Progenitor cell of endocrine pancreas (in vitro differentiated cells): ENCODE measurements at regions not wholly inside any gene's neighbourhood (a gene's known extent, or its start where the extent isn't known, plus 50 kb on each side); places are given as distances from the start of the nearest gene placed in this dataset.

ENCODE experiments used
- DNase-seq: peaks from one replicate; pipeline ENCODE4 v3.0.0; 2021; ENCODE audit warnings: low spot score; ENCODE audit not compliant: unreplicated experiment
- H3K27ac Mint-ChIP-seq: 2 replicates; pipeline ENCODE4 v1.8.0; 2021; ENCODE audit warnings: mild to moderate bottlenecking, moderate library complexity, mixed read lengths
- H3K27me3 Mint-ChIP-seq: 2 replicates; pipeline ENCODE4 v1.8.0; 2021; ENCODE audit warnings: mixed read lengths
- H3K36me3 Mint-ChIP-seq: 2 replicates; pipeline ENCODE4 v1.8.0; 2022; ENCODE audit warnings: mixed read lengths; ENCODE audit not compliant: insufficient read depth
- H3K4me1 Mint-ChIP-seq: 2 replicates; pipeline ENCODE4 v1.8.0; 2021; ENCODE audit warnings: low read depth, mixed read lengths
- H3K4me3 Mint-ChIP-seq: 2 replicates; pipeline ENCODE4 v1.8.0; 2021; ENCODE audit warnings: low read depth, mild to moderate bottlenecking, moderate library complexity, mixed read lengths
- H3K9me3 Mint-ChIP-seq: 2 replicates; pipeline ENCODE4 v1.8.0; 2021; ENCODE audit warnings: low read depth, mixed read lengths
- CTCF ChIP-seq: fragments of 200-600 bp; sonication (generic); IDR thresholded peaks from one replicate; pipeline ENCODE4 v1.5.0; 2021; ENCODE audit warnings: antibody characterized with exemption, mild to moderate bottlenecking; ENCODE audit not compliant: unreplicated experiment

DNA sequence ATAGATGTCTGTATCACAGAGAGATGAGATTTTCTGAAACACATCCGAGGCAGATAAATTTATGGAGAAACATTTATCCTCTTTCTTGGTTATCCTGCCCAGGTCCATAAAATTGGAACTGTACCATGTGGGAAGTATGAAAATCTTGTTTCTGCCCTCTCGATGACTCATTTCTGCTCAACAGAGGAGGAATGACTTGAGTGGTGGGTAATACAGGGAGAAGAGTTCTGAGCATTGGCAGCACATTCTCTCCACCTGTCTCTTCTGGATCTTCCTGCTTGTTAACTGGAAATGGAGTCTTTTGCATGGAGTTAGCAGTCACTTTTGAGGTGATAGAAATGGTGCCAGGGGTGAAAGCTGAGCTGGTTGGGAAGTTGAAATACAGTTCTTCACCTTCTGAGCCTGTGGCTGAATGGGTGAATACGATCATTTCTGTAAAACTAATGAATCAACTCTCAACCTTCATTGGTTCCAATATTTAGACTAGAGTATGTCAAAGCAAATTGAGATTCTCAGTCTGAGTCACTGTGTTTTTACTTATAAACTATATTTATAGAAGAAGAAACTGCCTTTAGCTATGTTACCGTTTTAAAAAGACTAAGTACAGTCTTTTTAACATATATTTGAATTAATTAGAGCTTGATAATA, 945.5 kb downstream of the SORCS3 start:
- no peak for TF ChIP-seq CTCF
- no peaks in the 10 kb centered on the region for H3K36me3 Mint-ChIP-seq
- H3K27ac Mint-ChIP-seq = no peak overlapping the region
- no peaks in the 10 kb centered on the region for H3K27me3 Mint-ChIP-seq
- H3K4me3 Mint-ChIP-seq = no peak overlapping the region
- no peak for DNase-seq
- peaks cover 3% of the 10 kb centered on the region for H3K4me1 Mint-ChIP-seq
- no peaks in the 10 kb centered on the region for H3K9me3 Mint-ChIP-seq

DNA sequence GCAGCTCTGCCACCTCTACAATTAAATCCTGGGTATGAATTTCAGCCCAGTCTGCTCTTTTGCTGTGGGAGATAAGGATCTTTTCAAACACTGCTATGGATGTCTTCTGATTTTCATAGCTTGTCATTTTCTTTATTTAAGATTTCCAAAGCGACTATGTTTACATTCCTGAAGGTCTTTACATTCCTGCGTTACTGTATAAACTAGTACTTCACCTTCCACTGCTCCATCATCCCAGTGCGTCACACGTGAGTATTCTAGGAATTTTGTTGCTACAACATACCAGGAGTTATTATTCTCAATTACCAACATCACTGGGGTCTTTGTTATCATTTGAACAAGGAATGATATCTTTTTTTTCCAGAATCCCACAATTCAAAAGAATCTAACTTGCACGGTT, 944.7 kb downstream of the SORCS3 start:
- no peaks in the 10 kb centered on the region for H3K36me3 Mint-ChIP-seq
- TF ChIP-seq CTCF = no peak

DNA sequence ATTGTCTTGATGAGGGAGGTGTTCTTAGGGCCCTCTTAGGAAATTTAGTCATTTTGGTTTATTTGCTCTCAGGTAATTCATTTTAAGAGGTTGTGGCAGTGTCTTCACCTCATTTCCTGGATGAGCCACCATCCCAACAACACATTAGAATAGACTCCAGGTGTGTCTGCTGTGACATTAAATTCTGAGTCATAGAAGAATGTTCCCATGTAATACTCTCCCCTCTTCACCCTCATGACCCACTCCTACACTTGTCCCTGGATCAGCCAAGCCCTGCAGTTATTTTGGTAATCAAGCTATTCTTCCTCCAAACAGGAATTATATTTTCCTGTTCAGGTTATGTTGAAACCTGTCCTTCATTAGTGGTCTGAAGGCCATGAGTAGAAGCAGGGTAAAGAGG, 944.1 kb downstream of the SORCS3 start:
- Mint-ChIP-seq H3K27ac (no peak overlapping the region), H3K4me1 (no peaks in the 10 kb centered on the region), H3K36me3 (no peaks in the 10 kb centered on the region), H3K27me3 (no peaks in the 10 kb centered on the region), H3K4me3 (no peak overlapping the region), H3K9me3 (no peaks in the 10 kb centered on the region)
- no peak for DNase-seq
- no peak for TF ChIP-seq CTCF

More for the DNA sequence above, 944.7 kb downstream of the SORCS3 start:
- H3K4me3 Mint-ChIP-seq = no peak overlapping the region
- no peak for DNase-seq
- no peaks in the 10 kb centered on the region for H3K4me1 Mint-ChIP-seq
- H3K9me3 Mint-ChIP-seq = no peaks in the 10 kb centered on the region
- H3K27ac Mint-ChIP-seq = no peak overlapping the region
- H3K27me3 Mint-ChIP-seq = no peaks in the 10 kb centered on the region

- Mint-ChIP-seq H3K4me1 (no peaks in the 10 kb centered on the region), H3K4me3 (no peak overlapping the region), H3K9me3 (no peaks in the 10 kb centered on the region), H3K36me3 (no peaks in the 10 kb centered on the region), H3K27ac (no peak overlapping the region), H3K27me3 (no peaks in the 10 kb centered on the region)
- DNase-seq = no peak
- TF ChIP-seq CTCF = no peak
Observed at GRCh38 chr10:105579112-105579511, 938.0 kb downstream of the SORCS3 start.

DNA sequence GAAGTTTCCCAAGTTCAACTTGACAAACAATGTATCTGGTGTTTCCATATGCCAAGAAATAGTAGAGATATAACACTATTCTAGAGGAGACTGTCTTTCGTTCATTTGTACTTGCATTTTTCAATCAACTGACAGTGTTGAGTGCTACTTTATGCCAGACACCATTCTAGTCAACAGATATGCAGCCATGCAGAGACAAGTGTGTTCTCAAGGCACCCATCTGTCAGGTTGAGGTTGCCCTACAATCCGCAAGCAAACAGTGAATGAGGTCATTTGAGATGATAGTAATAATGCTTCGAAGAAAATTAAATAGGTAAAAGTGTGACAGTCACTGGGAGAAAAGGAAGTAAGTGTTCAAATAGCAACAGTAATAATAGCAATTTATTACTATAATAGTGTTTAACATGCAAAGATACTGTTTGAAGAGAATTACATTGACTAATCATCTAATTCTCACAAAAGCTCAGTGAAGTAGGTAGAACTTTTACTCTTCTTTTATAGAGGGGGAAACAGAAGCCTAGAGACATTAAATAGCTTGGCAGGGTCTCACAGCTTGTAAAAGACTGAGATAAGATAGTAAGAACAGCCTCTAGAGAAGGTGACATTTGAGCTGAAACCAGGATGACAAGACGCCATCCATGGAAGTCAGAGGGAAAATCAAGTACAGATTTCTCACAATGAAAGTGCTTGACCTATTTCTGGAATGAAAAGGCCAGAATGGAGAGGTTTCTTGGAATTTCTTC, 936.9 kb downstream of the SORCS3 start:
- peaks cover 1% of the 10 kb centered on the region for H3K36me3 Mint-ChIP-seq
- H3K9me3 Mint-ChIP-seq = peaks cover 4% of the 10 kb centered on the region
- H3K4me3 Mint-ChIP-seq = no peak overlapping the region
- no peak overlapping the region for H3K27ac Mint-ChIP-seq
- TF ChIP-seq CTCF = no peak
- no peaks in the 10 kb centered on the region for H3K4me1 Mint-ChIP-seq
- no peaks in the 10 kb centered on the region for H3K27me3 Mint-ChIP-seq
- no peak for DNase-seq
